Suprapubic skin (tissue), 4 donors: ENCODE measurements at regions not wholly inside any gene's neighbourhood (a gene's known extent, or its start where the extent isn't known, plus 50 kb on each side); places are given as distances from the start of the nearest gene placed in this dataset.

ENCODE experiments used
- DNase-seq, 2 donors: peaks; one replicate each; pipeline ENCODE4 v3.0.0-alpha.2; 2019; ENCODE audit warnings: low spot score in 2 of 2
- H3K27ac ChIP-seq: fragments of 200-600 bp; sonication (generic); one replicate; pipeline ENCODE4 v1.5.1; 2019
- H3K27me3 ChIP-seq: fragments of 200-600 bp; sonication (generic); one replicate; pipeline ENCODE4 v1.5.1; 2019
- H3K36me3 ChIP-seq: fragments of 200-600 bp; sonication (generic); one replicate; pipeline ENCODE4 v1.5.1; 2019
- H3K4me1 ChIP-seq: fragments of 200-600 bp; sonication (generic); one replicate; pipeline ENCODE4 v1.5.1; 2019
- H3K4me3 ChIP-seq: fragments of 200-600 bp; sonication (generic); one replicate; pipeline ENCODE4 v1.5.1; 2019; ENCODE audit warnings: mild to moderate bottlenecking
- H3K9me3 ChIP-seq: fragments of 200-600 bp; sonication (generic); one replicate; pipeline ENCODE4 v1.5.1; 2019
- CTCF ChIP-seq, 2 donors: fragments of 200-600 bp in 1 of 2; fragments of 450-650 bp in 1 of 2; sonication (generic) in 1 of 2; IDR thresholded peaks; one replicate each; pipeline ENCODE4 v1.5.1; 2016 to 2019; ENCODE audit warnings: antibody characterized with exemption in 2 of 2, mild to moderate bottlenecking in 1 of 2, moderate library complexity in 1 of 2
- EP300 ChIP-seq: sonication (generic); formaldehyde crosslinking; IDR thresholded peaks from one replicate; pipeline ENCODE4 v1.6.1; 2017; ENCODE audit warnings: antibody characterized with exemption
- POLR2A ChIP-seq, 2 donors: fragments of 450-650 bp; IDR thresholded peaks; one replicate each; pipeline ENCODE4 v1.6.1; 2017; ENCODE audit warnings: antibody characterized with exemption in 2 of 2, mild to moderate bottlenecking in 2 of 2, moderate library complexity in 2 of 2
- POLR2AphosphoS5 ChIP-seq, 3 donors: sonication (generic); formaldehyde crosslinking; IDR thresholded peaks; one replicate each; pipeline ENCODE4 v1.6.1; 2017; ENCODE audit warnings: antibody characterized with exemption in 3 of 3
- WGBS: methylation state at CpG from one replicate; pipeline ENCODE4 v1.1.5; 2018; 5-methylcytosine and 5-hydroxymethylcytosine counted together

GRCh38 chr2:175399326-175399725 lies 217.8 kb upstream of the ATP5MC3 start:
- Histone ChIP-seq H3K27me3 (no peaks in the 10 kb centered on the region), H3K4me1 (no peaks in the 10 kb centered on the region), H3K4me3 (no peak overlapping the region), H3K36me3 (no peaks in the 10 kb centered on the region), H3K9me3 (no peaks in the 10 kb centered on the region), H3K27ac (no peak overlapping the region)
- WGBS: 67% methylated on average over 4 of the region's 4 CpGs
- DNase-seq: no peak
- TF ChIP-seq EP300 (no peak), POLR2AphosphoS5 (IDR thresholded peaks at IDR 0.05) (no peak), POLR2A (IDR thresholded peaks at IDR 0.05) (no peak), CTCF (IDR thresholded peaks at IDR 0.05) (no peak)

GRCh38 chr2:175398848-175399247 lies 217.3 kb upstream of the ATP5MC3 start:
- WGBS: 93% methylated on average over 6 of the region's 6 CpGs
- DNase-seq: no peak
- Histone ChIP-seq H3K4me1 (no peaks in the 10 kb centered on the region), H3K27ac (no peak overlapping the region), H3K4me3 (no peak overlapping the region), H3K36me3 (no peaks in the 10 kb centered on the region), H3K27me3 (no peaks in the 10 kb centered on the region), H3K9me3 (no peaks in the 10 kb centered on the region)
- TF ChIP-seq EP300: no peak
- TF ChIP-seq POLR2A (IDR thresholded peaks at IDR 0.05): no peak
- no peak for TF ChIP-seq POLR2AphosphoS5 (IDR thresholded peaks at IDR 0.05)
- no peak for TF ChIP-seq CTCF (IDR thresholded peaks at IDR 0.05)

- no peaks in the 10 kb centered on the region for H3K4me1 ChIP-seq
- no peak overlapping the region for H3K4me3 ChIP-seq
- H3K9me3 ChIP-seq: no peaks in the 10 kb centered on the region
- no peak for DNase-seq
- H3K27ac ChIP-seq: no peak overlapping the region
- no peaks in the 10 kb centered on the region for H3K36me3 ChIP-seq
- TF ChIP-seq EP300 (no peak), POLR2AphosphoS5 (IDR thresholded peaks at IDR 0.05) (no peak), POLR2A (IDR thresholded peaks at IDR 0.05) (no peak)
- no peaks in the 10 kb centered on the region for H3K27me3 ChIP-seq
Observed at GRCh38 chr2:175396696-175397095, 215.2 kb upstream of the ATP5MC3 start.

GRCh38 chr2:175393851-175394250 lies 212.3 kb upstream of the ATP5MC3 start:
- Histone ChIP-seq H3K9me3 (no peaks in the 10 kb centered on the region), H3K4me3 (no peak overlapping the region), H3K27me3 (no peaks in the 10 kb centered on the region), H3K4me1 (no peaks in the 10 kb centered on the region), H3K27ac (no peak overlapping the region), H3K36me3 (no peaks in the 10 kb centered on the region)
- WGBS: 30% methylated on average over 1 of the region's 1 CpG
- no peak for TF ChIP-seq POLR2A (IDR thresholded peaks at IDR 0.05)
- TF ChIP-seq EP300: no peak
- TF ChIP-seq POLR2AphosphoS5 (IDR thresholded peaks at IDR 0.05): no peak
- TF ChIP-seq CTCF (IDR thresholded peaks at IDR 0.05): no peak
- DNase-seq: no peak

- no peaks in the 10 kb centered on the region for H3K4me1 ChIP-seq
- H3K27ac ChIP-seq: no peak overlapping the region
- no peak for TF ChIP-seq CTCF (IDR thresholded peaks at IDR 0.05)
- TF ChIP-seq EP300: no peak
- no peak for TF ChIP-seq POLR2A (IDR thresholded peaks at IDR 0.05)
- no peak for TF ChIP-seq POLR2AphosphoS5 (IDR thresholded peaks at IDR 0.05)
- DNase-seq: no peak
- WGBS: 17% methylated on average over 2 of the region's 2 CpGs
- no peak overlapping the region for H3K4me3 ChIP-seq
- H3K36me3 ChIP-seq: no peaks in the 10 kb centered on the region
- no peaks in the 10 kb centered on the region for H3K9me3 ChIP-seq
- H3K27me3 ChIP-seq: no peaks in the 10 kb centered on the region
Observed at GRCh38 chr2:175383286-175383685, 201.8 kb upstream of the ATP5MC3 start.

- Histone ChIP-seq H3K36me3 (no peaks in the 10 kb centered on the region), H3K27me3 (peaks cover 8% of the 10 kb centered on the region), H3K27ac (no peak overlapping the region), H3K4me1 (no peaks in the 10 kb centered on the region), H3K4me3 (no peak overlapping the region), H3K9me3 (no peaks in the 10 kb centered on the region)
- WGBS: 100% methylated on average over 1 of the region's 1 CpG
- no peak for DNase-seq
- TF ChIP-seq CTCF (IDR thresholded peaks at IDR 0.05) (no peak), POLR2A (IDR thresholded peaks at IDR 0.05) (no peak), POLR2AphosphoS5 (IDR thresholded peaks at IDR 0.05) (no peak), EP300 (no peak)
Observed at GRCh38 chr2:175373729-175374128, 192.2 kb upstream of the ATP5MC3 start.
